Stimulated activated CD8-positive, alpha-beta memory T cell treated with anti-CD3 and anti-CD28 coated beads, Interleukin-15, amount 100 ng/mL, for 4 hours (primary cell): ENCODE measurements at regions not wholly inside any gene's neighbourhood (a gene's known extent, or its start where the extent isn't known, plus 50 kb on each side); places are given as distances from the start of the nearest gene placed in this dataset.
"Not testable (repeated sequence)": the region's sequence is repeated elsewhere in the genome, so short reads cannot be mapped to it uniquely, and the experiment has no call there.

Experiments
- DNase-seq, 2 donors: peaks; one replicate each; pipeline ENCODE4 v3.0.0-alpha.2; 2020; ENCODE audit warnings: low read depth in 2 of 2

- no peak for DNase-seq
Measured at GRCh38 chr14:105866841-105867321, 340.5 kb downstream of the TMEM121 start.

DNA sequence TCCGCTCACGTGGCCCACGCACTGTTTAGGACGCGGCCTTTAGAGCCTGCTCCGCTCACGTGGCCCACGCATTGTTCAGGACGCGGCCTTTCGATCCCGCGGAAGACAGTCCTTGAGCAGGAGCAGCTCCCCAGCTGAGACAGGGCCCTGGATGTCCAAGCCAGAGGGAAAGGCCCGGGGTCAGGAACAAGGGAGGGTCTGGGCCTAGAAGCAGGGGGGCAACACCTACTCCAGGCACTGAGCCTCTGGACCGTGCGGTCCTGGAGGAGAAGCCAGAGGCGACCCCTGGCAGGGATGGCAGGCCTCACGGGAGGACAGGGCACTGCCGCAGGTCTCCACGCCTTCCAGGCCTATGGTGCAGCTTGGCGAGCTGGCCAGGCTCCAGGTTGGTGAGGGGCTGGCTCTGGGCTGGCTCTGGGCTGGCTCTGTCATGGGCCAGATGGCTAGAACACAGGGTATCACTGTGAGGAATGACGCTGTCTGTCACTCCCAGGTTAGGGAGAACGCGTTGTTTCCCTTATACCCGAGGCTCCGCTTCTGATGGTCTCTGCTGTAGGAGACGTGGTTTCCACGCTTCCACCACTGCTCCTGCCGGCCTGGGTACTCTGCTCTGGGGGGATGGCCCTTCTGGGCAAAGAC lies 341.7 kb downstream of the TMEM121 start:
- DNase-seq = no peak

- DNase-seq = no peak
Measured at GRCh38 chr14:105871590-105871989, 345.2 kb downstream of the TMEM121 start.

DNA sequence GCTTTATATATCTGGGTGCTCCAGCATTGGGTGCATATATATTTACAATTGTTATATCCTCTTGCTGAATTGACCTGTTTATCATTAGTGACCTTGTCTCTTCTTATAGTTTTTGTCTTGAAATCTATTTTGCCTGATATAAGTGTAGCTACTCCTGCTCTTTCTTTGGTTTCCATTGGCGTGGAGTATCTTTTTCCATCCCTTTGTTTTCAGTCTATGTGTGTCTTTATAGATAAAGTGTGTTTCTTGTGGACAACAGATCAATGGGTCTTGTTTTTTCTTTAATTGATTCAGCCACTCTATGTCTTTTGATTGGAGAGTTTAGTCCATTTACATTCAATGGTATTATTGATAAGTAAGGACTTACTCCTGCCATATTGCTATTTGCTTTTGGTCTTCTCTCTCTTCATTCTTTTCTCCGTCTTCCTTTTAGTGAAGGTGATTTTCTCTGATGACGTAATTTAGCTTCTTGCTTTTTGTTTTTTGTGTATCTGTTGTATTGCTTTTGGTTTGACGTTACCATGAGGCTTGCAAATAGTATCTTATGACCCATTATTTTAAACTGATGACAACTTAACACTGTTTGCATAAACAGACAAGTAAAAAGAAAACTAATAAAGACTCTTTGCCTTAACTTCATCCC lies 347.6 kb downstream of the TMEM121 start:
- DNase-seq = no peak

- DNase-seq = no peak
Measured at GRCh38 chr14:105876158-105876557, 349.8 kb downstream of the TMEM121 start.

GRCh38 chr14:105876829-105877228 lies 350.4 kb downstream of the TMEM121 start:
- DNase-seq = no peak

DNA sequence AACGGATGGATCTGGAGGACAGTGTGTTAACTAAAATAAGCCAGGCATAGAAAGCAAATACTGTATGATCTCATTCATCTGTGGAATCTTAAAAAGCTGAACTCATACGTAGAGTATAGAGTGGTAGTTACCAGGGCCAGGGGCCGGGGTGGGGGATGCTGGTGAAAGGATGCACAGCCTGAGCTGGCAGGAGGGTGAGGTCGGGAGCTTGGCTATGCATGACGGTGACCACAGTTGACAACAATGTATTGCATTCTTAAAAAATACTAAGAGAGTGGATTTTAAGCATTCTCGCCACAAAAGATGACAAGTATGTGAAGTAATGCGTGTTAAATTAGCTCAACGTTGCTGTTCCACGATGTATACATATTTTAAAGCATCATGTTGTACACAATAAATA lies 351.3 kb downstream of the TMEM121 start:
- no peak for DNase-seq

- no peak for DNase-seq
Measured at GRCh38 chr14:105878125-105878524, 351.7 kb downstream of the TMEM121 start.

- DNase-seq = no peak
Measured at GRCh38 chr14:105878554-105878953, 352.2 kb downstream of the TMEM121 start.

DNA sequence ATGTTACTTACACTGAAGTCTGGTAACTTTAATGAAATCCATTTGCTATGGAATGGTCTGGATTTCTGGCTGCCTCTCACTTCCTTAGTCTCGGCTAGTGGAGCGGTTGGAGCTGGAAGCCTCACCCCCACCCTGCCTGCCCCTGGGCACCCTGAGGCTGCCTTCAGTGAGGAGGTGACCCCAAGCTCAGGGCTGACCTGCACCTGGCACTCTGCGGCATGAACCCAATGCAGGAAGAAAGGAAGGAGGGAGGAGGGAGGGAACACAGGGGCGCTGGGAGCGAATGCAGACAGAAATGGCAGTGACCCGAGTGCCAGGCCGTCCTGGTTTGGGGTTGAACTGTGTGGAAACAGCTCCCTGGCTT lies 353.1 kb downstream of the TMEM121 start:
- DNase-seq = no peak

- no peak for DNase-seq
Measured at GRCh38 chr14:105879867-105880561, 353.6 kb downstream of the TMEM121 start.

- no peak for DNase-seq
Measured at GRCh38 chr14:105880616-105881015, 354.2 kb downstream of the TMEM121 start.

DNA sequence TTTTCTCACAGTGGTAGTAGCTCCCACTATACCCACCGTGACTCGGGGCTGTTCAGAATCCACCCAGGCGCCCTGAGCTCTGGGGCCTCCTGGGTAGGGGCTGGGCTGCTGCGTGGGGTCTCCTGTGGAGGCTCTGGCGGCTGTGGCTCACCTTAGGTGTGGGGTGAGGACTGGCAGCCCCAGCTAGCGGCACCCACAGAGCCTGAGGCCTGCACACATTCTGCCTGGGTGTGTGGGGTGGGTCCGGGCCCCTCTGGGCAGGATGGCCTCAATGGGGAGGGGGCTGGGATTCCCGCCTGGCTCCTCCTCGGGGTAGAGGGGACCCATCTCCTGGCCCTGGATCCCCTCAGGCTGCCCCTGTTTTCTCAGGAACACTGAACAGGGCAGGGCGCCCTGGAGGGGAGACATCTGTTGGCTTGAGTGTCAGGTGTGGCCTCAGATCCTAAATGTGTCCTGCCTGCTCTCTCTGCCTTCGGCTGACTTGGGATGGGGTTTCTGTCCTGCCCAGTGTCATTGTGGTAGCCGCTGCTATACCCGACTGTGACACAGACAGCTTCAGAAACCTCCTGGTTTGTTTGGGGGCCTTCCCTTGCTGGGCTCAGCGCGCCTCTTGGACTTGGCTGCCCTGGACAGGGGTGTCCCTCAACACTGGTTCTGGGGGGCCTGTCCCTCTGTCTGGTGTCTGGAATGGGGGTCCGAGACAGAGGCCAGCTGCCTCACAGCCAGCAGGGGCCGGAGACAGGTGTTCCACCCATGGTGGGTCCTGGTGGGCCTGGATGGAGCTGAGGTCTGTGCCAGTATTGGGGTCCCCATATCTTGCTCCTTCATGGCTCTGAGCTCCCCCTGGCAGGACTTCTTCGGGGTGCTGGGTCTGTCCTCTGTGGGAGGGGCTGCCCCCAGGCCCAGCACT lies 354.9 kb downstream of the TMEM121 start:
- DNase-seq = no peak

GRCh38 chr14:105882011-105882410 lies 355.6 kb downstream of the TMEM121 start:
- DNase-seq = not testable (repeated sequence)

DNA sequence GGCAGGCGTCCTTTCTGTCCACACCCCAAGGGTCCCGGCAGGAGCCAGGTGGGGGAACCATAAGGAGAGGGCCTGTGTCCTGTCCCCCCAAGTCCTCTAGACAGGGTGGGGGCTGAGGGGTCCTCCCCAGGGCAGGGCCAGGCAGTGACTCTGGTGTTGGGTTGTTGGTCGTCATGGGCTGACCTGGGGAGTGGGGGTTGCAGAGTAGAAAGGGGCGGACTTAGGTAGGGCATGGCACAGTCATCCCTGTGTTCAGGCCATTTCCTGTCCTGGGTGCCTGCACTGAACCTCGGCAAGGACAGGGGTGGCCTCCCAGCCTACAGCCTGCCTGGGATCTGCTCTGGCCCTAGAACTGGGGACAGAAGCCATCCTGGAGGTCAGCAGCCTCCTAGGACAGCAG lies 356.2 kb downstream of the TMEM121 start:
- no peak for DNase-seq

DNA sequence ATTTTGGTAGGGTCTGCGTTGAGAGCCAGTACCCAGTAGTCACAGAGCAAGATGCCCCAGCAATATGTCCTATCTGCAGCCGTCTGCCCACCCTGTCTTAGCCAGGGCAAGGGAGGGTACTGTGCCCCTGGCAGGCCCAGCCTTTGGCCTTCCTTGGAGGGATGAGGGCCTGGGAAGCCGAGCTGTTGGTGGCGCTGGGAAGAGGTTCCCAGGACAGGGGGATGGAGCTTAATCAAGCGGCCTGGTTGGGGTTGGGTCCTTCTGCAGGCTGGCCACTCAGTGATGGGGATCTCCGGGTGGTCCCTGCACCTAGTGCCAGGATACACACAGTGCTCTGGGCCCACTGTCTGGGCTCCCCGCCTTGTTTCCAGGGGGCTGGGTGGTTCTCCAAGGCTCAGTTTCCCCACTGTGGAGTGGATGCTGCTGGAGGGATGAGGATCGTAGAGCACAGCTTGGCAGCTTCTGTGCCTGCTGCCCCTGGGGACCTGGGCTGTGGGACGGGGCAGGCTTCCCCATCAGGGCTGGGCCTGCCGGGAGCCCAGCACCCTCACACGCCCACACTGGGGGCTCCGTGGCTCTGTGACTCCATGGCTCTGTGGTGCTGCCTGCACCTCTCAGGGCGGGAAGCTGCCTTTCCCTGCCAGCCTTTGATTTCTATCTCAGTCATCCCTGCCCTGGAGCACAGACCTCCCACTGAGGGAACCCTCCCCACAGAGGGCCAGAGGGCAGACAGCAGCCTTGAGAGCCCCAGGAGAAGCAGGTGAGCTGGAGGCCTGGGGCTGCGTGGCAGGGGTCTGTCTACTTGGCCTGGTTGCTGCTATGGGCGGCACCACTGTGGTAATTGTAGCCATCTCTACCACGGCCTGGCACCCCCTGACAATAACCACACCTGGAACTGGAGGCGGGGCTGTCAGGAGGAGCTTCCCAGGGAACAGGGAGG lies 357.0 kb downstream of the TMEM121 start:
- no peak for DNase-seq

GRCh38 chr14:105884192-105884807 lies 357.9 kb downstream of the TMEM121 start:
- DNase-seq = not testable (repeated sequence)

DNA sequence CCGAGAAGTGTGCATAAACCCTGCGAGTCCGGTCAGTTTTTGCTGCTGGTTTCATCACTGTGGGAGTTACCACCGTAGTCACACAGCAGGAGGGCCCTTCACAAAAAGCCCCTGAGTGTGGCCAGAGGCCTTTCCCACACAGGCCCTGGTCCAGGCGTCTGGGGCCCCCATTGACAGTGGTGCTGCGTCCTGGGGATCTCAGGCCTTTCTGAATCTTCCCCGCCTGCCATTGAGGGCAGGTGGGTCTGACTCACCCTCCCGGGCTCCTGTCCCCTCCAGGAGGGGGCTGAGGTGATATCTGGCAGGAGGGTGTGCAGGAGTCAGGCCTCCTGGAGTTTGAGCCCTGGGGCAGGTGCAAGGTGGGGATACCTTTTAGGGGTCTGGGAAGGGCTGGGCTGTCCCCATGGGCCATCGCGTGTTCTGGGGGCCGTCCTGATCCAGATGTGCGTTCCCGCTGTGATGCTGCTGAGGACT lies 358.5 kb downstream of the TMEM121 start:
- DNase-seq = no peak

DNA sequence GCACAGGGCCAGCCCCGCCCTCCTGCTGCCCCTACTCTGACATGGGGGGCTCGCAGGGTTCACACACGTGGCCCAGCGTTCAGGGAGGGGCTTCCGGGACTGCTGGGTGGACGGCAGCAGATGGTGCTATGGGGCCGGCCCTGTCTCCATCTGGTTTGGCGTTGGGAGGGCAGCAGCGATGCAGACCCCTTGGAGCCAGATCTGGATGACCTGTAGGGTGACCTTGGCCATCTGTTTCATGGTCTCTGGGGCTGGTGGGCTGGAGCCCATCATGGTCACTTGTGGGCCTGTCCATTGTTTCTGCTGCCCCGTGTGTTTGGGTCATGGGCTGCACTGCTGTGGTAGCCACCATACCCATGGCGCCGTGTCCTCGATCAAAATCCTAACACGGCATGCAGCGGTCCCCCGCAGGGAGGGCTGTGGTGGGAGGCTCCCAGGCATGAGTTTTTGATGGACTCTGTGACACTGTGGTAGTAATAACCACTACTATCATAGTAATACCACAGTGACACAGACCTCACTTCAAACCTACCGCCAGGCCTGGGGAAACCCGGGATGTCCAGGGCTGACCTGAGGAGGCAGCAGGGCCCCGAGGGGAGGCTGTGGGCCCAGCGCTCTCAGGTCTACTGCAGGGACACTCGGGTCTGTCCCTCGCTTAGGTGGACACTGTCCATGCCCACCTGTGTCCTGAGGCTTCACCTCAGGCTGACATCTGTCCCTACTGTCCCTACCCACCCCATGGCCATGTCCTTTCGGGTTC lies 359.4 kb downstream of the TMEM121 start:
- no peak for DNase-seq
